Right atrium auricular region (tissue), 2 donors: ENCODE measurements at regions not wholly inside any gene's neighbourhood (a gene's known extent, or its start where the extent isn't known, plus 50 kb on each side); places are given as distances from the start of the nearest gene placed in this dataset.

ENCODE experiments used
- DNase-seq: peaks from one replicate; pipeline ENCODE4 v3.0.0-alpha.2; 2019; ENCODE audit warnings: low spot score
- H3K27ac ChIP-seq, 2 donors: fragments of 200-600 bp; sonication (generic); 1 replicate in 1 of 2; 2 replicates in 1 of 2; pipeline ENCODE4 v1.5.1; 2016 to 2019
- H3K27me3 ChIP-seq, 2 donors: fragments of 200-600 bp; sonication (generic); one replicate each; pipeline versions ENCODE4 v1.5.1 to v1.6.0; 2017 to 2019
- H3K36me3 ChIP-seq: fragments of 200-600 bp; sonication (generic); one replicate; pipeline ENCODE4 v1.5.1; 2016
- H3K4me1 ChIP-seq, 2 donors: fragments of 200-600 bp; sonication (generic); one replicate each; pipeline versions ENCODE4 v1.5.1 to v1.6.0; 2017 to 2019
- H3K4me3 ChIP-seq, 2 donors: fragments of 200-600 bp; sonication (generic); 1 replicate in 1 of 2; 2 replicates in 1 of 2; pipeline ENCODE4 v1.5.1; 2017 to 2019; ENCODE audit warnings: mild to moderate bottlenecking in 1 of 2, moderate library complexity in 1 of 2
- H3K9me3 ChIP-seq, 2 donors: fragments of 200-600 bp; sonication (generic); one replicate each; pipeline ENCODE4 v1.5.1; 2019
- TF ChIP-seq, protein P1 (sequence below), 2 donors: fragments of 200-600 bp; sonication (generic); IDR thresholded peaks; one replicate each; pipeline ENCODE4 v1.5.1; 2019; ENCODE audit warnings: antibody characterized with exemption in 2 of 2

DNA sequence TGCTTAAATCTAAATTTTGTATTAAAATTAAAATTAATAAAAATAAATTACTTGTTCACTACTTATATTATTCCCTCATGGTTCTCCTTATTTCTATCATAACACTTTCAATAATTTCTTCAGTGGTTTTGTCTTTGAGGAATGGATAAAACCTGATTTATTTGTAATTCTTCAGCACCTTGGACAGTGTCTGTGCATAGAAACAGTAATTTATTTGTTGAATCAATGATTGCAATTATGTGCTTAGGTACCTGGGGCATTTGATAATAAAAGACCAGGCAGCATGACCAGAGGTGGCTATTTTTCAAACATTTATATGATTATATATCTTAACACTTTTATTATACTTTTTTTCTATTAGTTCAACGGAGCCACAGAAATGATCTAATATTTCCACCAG lies 1062.7 kb downstream of the DSC3 start:
- DNase-seq: no peak
- Histone ChIP-seq H3K4me3 (no peak overlapping the region), H3K9me3 (no peaks in the 10 kb centered on the region), H3K27me3 (no peaks in the 10 kb centered on the region), H3K4me1 (no peaks in the 10 kb centered on the region), H3K36me3 (no peaks in the 10 kb centered on the region), H3K27ac (no peak overlapping the region)
- TF ChIP-seq, protein P1, sequence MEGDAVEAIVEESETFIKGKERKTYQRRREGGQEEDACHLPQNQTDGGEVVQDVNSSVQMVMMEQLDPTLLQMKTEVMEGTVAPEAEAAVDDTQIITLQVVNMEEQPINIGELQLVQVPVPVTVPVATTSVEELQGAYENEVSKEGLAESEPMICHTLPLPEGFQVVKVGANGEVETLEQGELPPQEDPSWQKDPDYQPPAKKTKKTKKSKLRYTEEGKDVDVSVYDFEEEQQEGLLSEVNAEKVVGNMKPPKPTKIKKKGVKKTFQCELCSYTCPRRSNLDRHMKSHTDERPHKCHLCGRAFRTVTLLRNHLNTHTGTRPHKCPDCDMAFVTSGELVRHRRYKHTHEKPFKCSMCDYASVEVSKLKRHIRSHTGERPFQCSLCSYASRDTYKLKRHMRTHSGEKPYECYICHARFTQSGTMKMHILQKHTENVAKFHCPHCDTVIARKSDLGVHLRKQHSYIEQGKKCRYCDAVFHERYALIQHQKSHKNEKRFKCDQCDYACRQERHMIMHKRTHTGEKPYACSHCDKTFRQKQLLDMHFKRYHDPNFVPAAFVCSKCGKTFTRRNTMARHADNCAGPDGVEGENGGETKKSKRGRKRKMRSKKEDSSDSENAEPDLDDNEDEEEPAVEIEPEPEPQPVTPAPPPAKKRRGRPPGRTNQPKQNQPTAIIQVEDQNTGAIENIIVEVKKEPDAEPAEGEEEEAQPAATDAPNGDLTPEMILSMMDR (IDR thresholded peaks at IDR 0.05): no peak

DNA sequence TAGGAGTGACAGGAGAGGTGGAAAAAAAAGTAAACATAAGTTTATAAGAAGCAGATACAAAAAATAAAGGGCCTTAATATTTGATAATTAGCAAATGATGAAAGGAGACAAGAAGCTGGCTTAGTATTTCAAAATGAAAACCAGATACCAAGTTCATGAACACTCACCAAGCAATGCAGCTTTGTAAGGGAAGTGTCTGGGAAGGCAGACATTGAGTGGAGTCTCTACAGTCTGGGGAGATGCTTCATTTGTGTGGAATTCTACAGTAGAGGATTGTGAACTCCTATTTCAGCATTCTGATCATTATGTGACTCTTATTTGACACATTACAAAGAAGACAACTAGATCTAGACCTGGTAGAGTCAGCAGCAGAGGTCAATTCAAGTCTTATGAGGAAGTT lies 1072.7 kb downstream of the DSC3 start:
- no peak for DNase-seq
- TF ChIP-seq, protein P1 (IDR thresholded peaks at IDR 0.05): no peak
- Histone ChIP-seq H3K36me3 (no peaks in the 10 kb centered on the region), H3K27ac (no peak overlapping the region), H3K27me3 (no peaks in the 10 kb centered on the region), H3K4me3 (no peak overlapping the region), H3K9me3 (no peaks in the 10 kb centered on the region), H3K4me1 (no peaks in the 10 kb centered on the region)

- Histone ChIP-seq H3K36me3 (no peaks in the 10 kb centered on the region), H3K4me3 (no peak overlapping the region), H3K4me1 (no peaks in the 10 kb centered on the region), H3K27ac (no peak overlapping the region), H3K27me3 (no peaks in the 10 kb centered on the region), H3K9me3 (no peaks in the 10 kb centered on the region)
- no peak for DNase-seq
- TF ChIP-seq, protein P1 (IDR thresholded peaks at IDR 0.05): no peak
Observed at GRCh38 chr18:29962579-29962978, 1080.0 kb downstream of the DSC3 start.

DNA sequence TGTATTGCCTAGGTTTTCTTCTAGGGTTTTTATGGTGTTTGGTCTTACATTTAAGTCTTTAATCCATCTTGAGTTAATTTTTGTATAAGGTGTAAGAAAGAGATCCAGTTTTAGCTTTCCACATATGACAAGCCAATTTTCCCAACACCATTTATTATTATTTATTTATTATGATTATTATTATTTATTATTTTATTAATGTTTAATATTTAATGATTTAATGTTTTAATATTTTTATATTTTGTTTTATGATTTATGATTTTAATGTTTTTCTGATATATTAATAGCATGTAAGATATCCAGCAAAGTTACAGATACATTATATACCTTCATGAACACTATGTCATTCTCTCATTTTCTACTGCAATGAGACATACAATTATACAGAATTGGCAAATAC lies 1082.0 kb downstream of the DSC3 start:
- Histone ChIP-seq H3K9me3 (no peaks in the 10 kb centered on the region), H3K4me3 (no peak overlapping the region), H3K36me3 (no peaks in the 10 kb centered on the region), H3K27me3 (no peaks in the 10 kb centered on the region), H3K27ac (no peak overlapping the region), H3K4me1 (no peaks in the 10 kb centered on the region)
- DNase-seq: no peak
- TF ChIP-seq, protein P1 (IDR thresholded peaks at IDR 0.05): no peak

GRCh38 chr18:29930231-29930630 lies 1112.3 kb downstream of the DSC3 start:
- Histone ChIP-seq H3K9me3 (no peaks in the 10 kb centered on the region), H3K4me1 (no peaks in the 10 kb centered on the region), H3K4me3 (no peak overlapping the region), H3K36me3 (no peaks in the 10 kb centered on the region), H3K27ac (no peak overlapping the region), H3K27me3 (no peaks in the 10 kb centered on the region)
- TF ChIP-seq, protein P1 (IDR thresholded peaks at IDR 0.05): no peak
- no peak for DNase-seq

GRCh38 chr18:29928081-29928480 lies 1114.5 kb downstream of the DSC3 start:
- H3K27ac ChIP-seq: no peak overlapping the region
- H3K27me3 ChIP-seq: no peaks in the 10 kb centered on the region
- H3K4me1 ChIP-seq: no peaks in the 10 kb centered on the region
- no peaks in the 10 kb centered on the region for H3K36me3 ChIP-seq
- no peaks in the 10 kb centered on the region for H3K9me3 ChIP-seq
- H3K4me3 ChIP-seq: no peak overlapping the region
- no peak for DNase-seq
- TF ChIP-seq, protein P1 (IDR thresholded peaks at IDR 0.05): no peak
